ENCODE measurements at regions not wholly inside any gene's neighbourhood (a gene's known extent, or its start where the extent isn't known, plus 50 kb on each side); places are given as distances from the start of the nearest gene placed in this dataset.

GRCh38 chr6:126764104-126764503 is 354.4 kb upstream of the RSPO3 start:
- no peak for DNase-seq

GRCh38 chr6:126764671-126765070 is 353.8 kb upstream of the RSPO3 start:
- no peak for DNase-seq

GRCh38 chr6:126766820-126767219 is 351.7 kb upstream of the RSPO3 start:
- DNase-seq = no peak

GRCh38 chr6:126767711-126768110 is 350.8 kb upstream of the RSPO3 start:
- DNase-seq = no peak

- no peak for DNase-seq
Observed at GRCh38 chr6:126770176-126770575, 348.3 kb upstream of the RSPO3 start.

GRCh38 chr6:126773112-126773805 is 345.2 kb upstream of the RSPO3 start:
- DNase-seq = peak; percentile 6

- DNase-seq = no peak
Observed at GRCh38 chr6:126779331-126779730, 339.1 kb upstream of the RSPO3 start.

- no peak for DNase-seq
Observed at GRCh38 chr6:126781582-126781981, 336.9 kb upstream of the RSPO3 start.

GRCh38 chr6:126784161-126784790 is 334.2 kb upstream of the RSPO3 start:
- DNase-seq = no peak

- peak; percentile 13 for DNase-seq
Observed at GRCh38 chr6:126786262-126786661, 332.2 kb upstream of the RSPO3 start.

GRCh38 chr6:126787635-126788034 is 330.8 kb upstream of the RSPO3 start:
- no peak for DNase-seq

GRCh38 chr6:126788861-126789365 is 329.6 kb upstream of the RSPO3 start:
- DNase-seq = no peak

- DNase-seq = no peak
Observed at GRCh38 chr6:126792340-126793085, 326.0 kb upstream of the RSPO3 start.

GRCh38 chr6:126795161-126795560 is 323.3 kb upstream of the RSPO3 start:
- DNase-seq = no peak

GRCh38 chr6:126797981-126798380 is 320.5 kb upstream of the RSPO3 start:
- peak; percentile 13 for DNase-seq

- DNase-seq = no peak
Observed at GRCh38 chr6:126803769-126804168, 314.7 kb upstream of the RSPO3 start.

- peak; percentile 58 for DNase-seq
Observed at GRCh38 chr6:126804332-126805064, 314.0 kb upstream of the RSPO3 start.

GRCh38 chr6:126805861-126806260 is 312.6 kb upstream of the RSPO3 start:
- DNase-seq = no peak

- no peak for DNase-seq
Observed at GRCh38 chr6:126807876-126808275, 310.6 kb upstream of the RSPO3 start.

GRCh38 chr6:126811321-126811720 is 307.1 kb upstream of the RSPO3 start:
- DNase-seq = no peak

- no peak for DNase-seq
Observed at GRCh38 chr6:126812010-126812409, 306.5 kb upstream of the RSPO3 start.

GRCh38 chr6:126812651-126813050 is 305.8 kb upstream of the RSPO3 start:
- no peak for DNase-seq

GRCh38 chr6:126820634-126821033 is 297.8 kb upstream of the RSPO3 start:
- DNase-seq = no peak

Measured in EL (cell line).